HFFc6 (cell line): ENCODE measurements at regions not wholly inside any gene's neighbourhood (a gene's known extent, or its start where the extent isn't known, plus 50 kb on each side); places are given as distances from the start of the nearest gene placed in this dataset.

Source experiments
- DNase-seq: peaks from one replicate; pipeline ENCODE4 v3.0.0-alpha.2; 2018
- H3K27ac Mint-ChIP-seq: 2 replicates; pipeline ENCODE4 v1.8.0; 2020; ENCODE audit warnings: mild to moderate bottlenecking, mixed read lengths
- H3K27me3 Mint-ChIP-seq: 2 replicates; pipeline ENCODE4 v1.8.0; 2021; ENCODE audit warnings: mild to moderate bottlenecking, moderate library complexity, mixed read lengths; ENCODE audit not compliant: insufficient read depth
- H3K36me3 Mint-ChIP-seq: 2 replicates; pipeline ENCODE4 v1.8.0; 2021; ENCODE audit warnings: low read depth, mixed read lengths
- H3K4me1 Mint-ChIP-seq: 2 replicates; pipeline ENCODE4 v1.8.0; 2020; ENCODE audit warnings: low read depth, mixed read lengths
- H3K4me3 Mint-ChIP-seq: 2 replicates; pipeline ENCODE4 v1.8.0; 2020; ENCODE audit warnings: mild to moderate bottlenecking, moderate library complexity, mixed read lengths
- H3K9me3 Mint-ChIP-seq: 2 replicates; pipeline ENCODE4 v1.8.0; 2020; ENCODE audit warnings: mild to moderate bottlenecking, mixed read lengths
- CTCF ChIP-seq: fragments of 200-600 bp; sonication (generic); IDR thresholded peaks from 2 replicates; pipeline ENCODE4 v1.5.0; 2021; ENCODE audit warnings: antibody characterized with exemption, mild to moderate bottlenecking

- H3K36me3 Mint-ChIP-seq: no peaks in the 10 kb centered on the region
- H3K27ac Mint-ChIP-seq: no peak overlapping the region
- H3K27me3 Mint-ChIP-seq: no peaks in the 10 kb centered on the region
- DNase-seq: no peak
- H3K4me3 Mint-ChIP-seq: no peak overlapping the region
- H3K4me1 Mint-ChIP-seq: peaks cover 21% of the 10 kb centered on the region
- TF ChIP-seq CTCF: no peak
- no peaks in the 10 kb centered on the region for H3K9me3 Mint-ChIP-seq
These were observed 95.9 kb upstream of the LCLAT1 start for GRCh38 chr2:30351116-30351515.

GRCh38 chr2:30351949-30352348 lies 95.1 kb upstream of the LCLAT1 start:
- Mint-ChIP-seq H3K4me1 (peaks cover 30% of the 10 kb centered on the region), H3K27ac (no peak overlapping the region), H3K36me3 (no peaks in the 10 kb centered on the region), H3K27me3 (no peaks in the 10 kb centered on the region), H3K9me3 (no peaks in the 10 kb centered on the region), H3K4me3 (no peak overlapping the region)
- DNase-seq: no peak
- TF ChIP-seq CTCF: no peak

GRCh38 chr2:30354150-30354549 lies 92.9 kb upstream of the LCLAT1 start:
- H3K9me3 Mint-ChIP-seq: no peaks in the 10 kb centered on the region
- H3K4me3 Mint-ChIP-seq: no peak overlapping the region
- H3K4me1 Mint-ChIP-seq: peaks cover 44% of the 10 kb centered on the region
- H3K27me3 Mint-ChIP-seq: no peaks in the 10 kb centered on the region
- H3K36me3 Mint-ChIP-seq: no peaks in the 10 kb centered on the region
- TF ChIP-seq CTCF: no peak
- DNase-seq: no peak
- H3K27ac Mint-ChIP-seq: no peak overlapping the region

GRCh38 chr2:30354621-30355020 lies 92.4 kb upstream of the LCLAT1 start:
- peaks cover 48% of the 10 kb centered on the region for H3K4me1 Mint-ChIP-seq
- H3K27ac Mint-ChIP-seq: no peak overlapping the region
- DNase-seq: peak; percentile 35
- H3K27me3 Mint-ChIP-seq: no peaks in the 10 kb centered on the region
- no peak overlapping the region for H3K4me3 Mint-ChIP-seq
- H3K9me3 Mint-ChIP-seq: no peaks in the 10 kb centered on the region
- TF ChIP-seq CTCF: no peak
- H3K36me3 Mint-ChIP-seq: no peaks in the 10 kb centered on the region

- Mint-ChIP-seq H3K36me3 (no peaks in the 10 kb centered on the region), H3K4me3 (no peak overlapping the region), H3K9me3 (no peaks in the 10 kb centered on the region), H3K4me1 (peaks cover 55% of the 10 kb centered on the region), H3K27ac (peak overlapping the region; percentile 34; the same call in 1 of the 2 replicates), H3K27me3 (no peaks in the 10 kb centered on the region)
- no peak for DNase-seq
- TF ChIP-seq CTCF: no peak
These were observed 91.7 kb upstream of the LCLAT1 start for GRCh38 chr2:30355306-30355705.

- H3K27ac Mint-ChIP-seq: no peak overlapping the region
- no peaks in the 10 kb centered on the region for H3K27me3 Mint-ChIP-seq
- DNase-seq: no peak
- H3K36me3 Mint-ChIP-seq: no peaks in the 10 kb centered on the region
- TF ChIP-seq CTCF: no peak
- peaks cover 63% of the 10 kb centered on the region for H3K4me1 Mint-ChIP-seq
- no peaks in the 10 kb centered on the region for H3K9me3 Mint-ChIP-seq
- no peak overlapping the region for H3K4me3 Mint-ChIP-seq
These were observed 91.0 kb upstream of the LCLAT1 start for GRCh38 chr2:30356071-30356470.
